COLO668 (cell line): ENCODE measurements at regions not wholly inside any gene's neighbourhood (a gene's known extent, or its start where the extent isn't known, plus 50 kb on each side); places are given as distances from the start of the nearest gene placed in this dataset.

Experiments
- DNase-seq: peaks from one replicate; lab custom pipeline; 2025; ENCODE audit not compliant: unreplicated experiment; lab: John Stamatoyannopoulos, UW

DNA sequence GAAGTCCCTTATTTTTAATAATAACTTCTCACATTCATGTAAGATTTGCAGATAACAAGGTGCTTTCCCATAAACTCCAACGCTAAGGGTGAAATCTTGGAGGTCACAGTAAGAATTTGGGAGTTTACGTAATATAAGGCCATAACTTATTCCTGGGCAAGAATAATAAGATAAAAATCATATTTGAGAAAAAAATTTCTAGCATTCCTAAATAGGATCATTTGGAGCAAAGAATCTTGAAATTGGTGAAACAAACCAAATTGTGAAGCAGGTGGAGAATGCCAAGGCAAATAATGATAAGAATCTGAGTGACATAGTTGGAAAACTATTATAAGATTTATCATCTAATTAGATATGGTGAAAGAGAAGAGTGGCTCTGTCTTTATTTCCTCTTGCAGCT, 50.4 kb upstream of the FGF16 start:
- DNase-seq, result no peak
